Stimulated activated CD4-positive, alpha-beta T cell treated with anti-CD3 and anti-CD28 coated beads, Interleukin-4, amount 100 ng/mL, for 1 hour (primary cell): ENCODE measurements at regions not wholly inside any gene's neighbourhood (a gene's known extent, or its start where the extent isn't known, plus 50 kb on each side); places are given as distances from the start of the nearest gene placed in this dataset.
"Not testable (repeated sequence)": the region's sequence is repeated elsewhere in the genome, so short reads cannot be mapped to it uniquely, and the experiment has no call there.

ENCODE experiments used
- DNase-seq: peaks from one replicate; pipeline ENCODE4 v3.0.0-alpha.2; 2020

GRCh38 chr13:44024167-44024845, 144.6 kb downstream of the LACC1 start:
- DNase-seq, result no peak

GRCh38 chr13:44024846-44025195, 145.1 kb downstream of the LACC1 start:
- DNase-seq, result no peak

- DNase-seq, result no peak
Observed at GRCh38 chr13:44026194-44026593, 146.5 kb downstream of the LACC1 start.

GRCh38 chr13:44028734-44029133, 149.0 kb downstream of the LACC1 start:
- DNase-seq, result no peak

- DNase-seq, result no peak
Observed at GRCh38 chr13:44030615-44031014, 150.9 kb downstream of the LACC1 start.

GRCh38 chr13:44031555-44031954, 151.9 kb downstream of the LACC1 start:
- DNase-seq, result no peak

- DNase-seq, result no peak
Observed at GRCh38 chr13:44032802-44033201, 153.1 kb downstream of the LACC1 start.

GRCh38 chr13:44035400-44035799, 155.7 kb downstream of the LACC1 start:
- DNase-seq, result no peak

GRCh38 chr13:44040070-44040817, 160.5 kb downstream of the LACC1 start:
- DNase-seq, result no peak

- DNase-seq, result no peak
Observed at GRCh38 chr13:44040818-44041100, 161.1 kb downstream of the LACC1 start.

GRCh38 chr13:44044547-44045179, 165.0 kb downstream of the LACC1 start:
- no peak for DNase-seq

- no peak for DNase-seq
Observed at GRCh38 chr13:44045180-44045562, 165.5 kb downstream of the LACC1 start.

GRCh38 chr13:44046428-44046827, 166.7 kb downstream of the LACC1 start:
- no peak for DNase-seq

GRCh38 chr13:44048326-44048725, 168.6 kb downstream of the LACC1 start:
- no peak for DNase-seq

GRCh38 chr13:44049081-44049945, 169.6 kb downstream of the LACC1 start:
- no peak for DNase-seq

- DNase-seq, result no peak
Observed at GRCh38 chr13:44050450-44051063, 170.9 kb downstream of the LACC1 start.

GRCh38 chr13:44051405-44051804, 171.7 kb downstream of the LACC1 start:
- no peak for DNase-seq

- DNase-seq, result no peak
Observed at GRCh38 chr13:44051918-44052675, 172.4 kb downstream of the LACC1 start.

GRCh38 chr13:44052780-44053184, 173.1 kb downstream of the LACC1 start:
- no peak for DNase-seq

GRCh38 chr13:44053208-44053607, 173.5 kb downstream of the LACC1 start:
- no peak for DNase-seq

- DNase-seq, result no peak
Observed at GRCh38 chr13:44054525-44054924, 174.8 kb downstream of the LACC1 start.

GRCh38 chr13:44055681-44056080, 176.0 kb downstream of the LACC1 start:
- DNase-seq, result not testable (repeated sequence)
